Stimulated activated naive CD4-positive, alpha-beta T cell treated with Interleukin-2 at 50 U/mL for 16 hours (primary cell): ENCODE measurements at regions not wholly inside any gene's neighbourhood (a gene's known extent, or its start where the extent isn't known, plus 50 kb on each side); places are given as distances from the start of the nearest gene placed in this dataset.
A peak's percentile ranks its signal among the peaks of the same experiment; 100 is the strongest.
"Not testable (repeated sequence)": the region's sequence is repeated elsewhere in the genome, so short reads cannot be mapped to it uniquely, and the experiment has no call there.

Experiments
- DNase-seq: peaks from one replicate; lab custom pipeline; 2025; lab: John Stamatoyannopoulos, UW

DNA sequence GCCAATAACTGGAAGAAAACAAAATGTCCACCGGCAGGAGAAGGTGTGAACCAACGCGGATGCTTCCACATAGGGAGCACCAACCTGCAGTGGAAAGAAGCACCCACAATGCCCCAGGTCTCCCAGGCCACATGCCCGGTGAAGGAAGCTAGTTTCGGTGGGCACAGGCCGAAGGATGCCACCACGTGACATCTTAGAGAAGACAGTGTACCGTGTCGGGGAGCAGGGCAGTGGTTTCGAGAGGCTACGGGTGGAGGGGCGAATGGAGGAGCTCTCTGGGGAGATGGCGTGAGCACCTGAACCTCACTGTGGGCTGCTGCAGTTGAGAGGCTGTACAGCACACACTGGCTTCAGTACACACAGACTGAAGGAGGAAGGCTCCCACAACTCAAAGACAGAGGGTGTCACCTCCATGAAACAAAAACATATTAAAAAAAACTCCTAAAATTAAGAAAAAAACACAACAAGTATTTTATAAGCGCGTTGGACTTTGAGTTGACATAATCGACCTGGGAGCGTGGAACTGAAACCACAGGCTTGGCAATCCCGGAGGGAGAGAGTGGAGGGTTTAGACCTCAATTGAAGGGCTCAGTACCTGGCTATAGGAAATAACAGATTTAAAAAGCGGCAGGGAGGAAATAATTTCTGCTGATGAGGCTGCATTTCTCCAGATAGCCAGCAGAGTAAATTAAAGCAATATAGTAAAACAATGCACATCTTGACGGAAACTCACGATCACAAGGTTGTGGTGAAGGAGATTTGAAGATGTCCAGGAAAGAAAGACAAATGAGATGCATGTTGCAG lies 160.1 kb downstream of the RTP5 start:
- no peak for DNase-seq

DNA sequence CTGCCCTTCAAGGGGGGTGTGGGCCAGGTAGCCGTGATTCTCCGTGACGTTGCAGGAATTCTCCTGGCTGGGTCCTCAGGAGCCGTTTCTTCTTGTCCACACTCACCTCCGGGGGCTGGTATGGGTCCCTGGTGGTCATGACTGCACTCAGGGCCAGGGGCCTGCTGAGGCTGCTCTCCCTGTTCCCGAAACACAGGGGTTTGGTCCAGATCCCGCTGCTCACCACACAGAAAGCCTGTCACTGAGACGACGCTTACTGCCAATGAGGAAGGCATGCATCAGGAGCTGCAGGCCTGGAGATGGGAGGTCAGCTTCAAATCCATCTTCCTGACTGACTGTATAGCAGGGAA lies 160.7 kb downstream of the RTP5 start:
- DNase-seq = no peak

DNA sequence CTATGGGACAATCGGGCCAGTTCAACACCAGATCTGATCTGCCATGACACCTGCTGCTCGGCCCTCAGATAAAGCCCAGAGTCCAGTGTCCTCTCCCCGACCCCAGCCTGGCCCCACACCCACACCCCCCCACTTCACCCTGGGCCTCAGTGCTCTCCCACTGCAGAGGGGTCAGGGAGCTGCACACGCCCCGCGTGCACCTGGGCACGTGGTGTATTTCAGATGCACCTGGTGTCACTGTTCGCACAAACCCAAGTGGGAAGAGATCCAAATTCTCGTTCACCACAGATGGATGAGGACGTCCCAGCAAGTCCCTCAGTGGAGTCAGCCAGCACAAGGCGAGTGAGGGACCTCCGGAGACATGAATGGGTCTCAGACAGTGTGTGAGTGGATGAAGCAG lies 161.3 kb downstream of the RTP5 start:
- DNase-seq = no peak

DNA sequence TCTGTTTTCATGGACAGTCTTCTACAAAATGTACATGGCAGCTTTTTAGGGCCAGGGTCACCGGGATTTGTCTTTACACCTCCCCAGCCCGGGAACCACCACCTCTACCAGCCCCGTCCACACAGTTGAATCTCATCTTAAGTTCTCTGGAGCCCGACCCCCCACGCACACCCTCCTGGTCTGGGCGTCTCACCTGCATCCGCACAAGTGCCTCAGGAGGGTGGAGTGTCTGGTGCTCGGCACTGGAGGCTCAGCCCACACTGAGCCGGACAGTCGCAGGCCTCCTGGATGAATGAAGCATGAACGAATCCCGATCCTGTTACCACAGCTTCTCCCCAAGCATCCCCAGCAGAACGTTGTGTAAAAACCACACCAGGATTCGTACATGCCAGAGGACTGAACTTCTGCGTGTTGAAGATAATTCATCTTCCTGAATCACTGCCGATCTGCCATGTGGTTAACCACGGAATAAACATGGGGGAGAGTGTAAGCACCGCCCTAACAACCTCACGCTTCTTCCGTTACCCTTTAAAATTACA lies 162.0 kb downstream of the RTP5 start:
- peak; percentile 31 for DNase-seq

DNA sequence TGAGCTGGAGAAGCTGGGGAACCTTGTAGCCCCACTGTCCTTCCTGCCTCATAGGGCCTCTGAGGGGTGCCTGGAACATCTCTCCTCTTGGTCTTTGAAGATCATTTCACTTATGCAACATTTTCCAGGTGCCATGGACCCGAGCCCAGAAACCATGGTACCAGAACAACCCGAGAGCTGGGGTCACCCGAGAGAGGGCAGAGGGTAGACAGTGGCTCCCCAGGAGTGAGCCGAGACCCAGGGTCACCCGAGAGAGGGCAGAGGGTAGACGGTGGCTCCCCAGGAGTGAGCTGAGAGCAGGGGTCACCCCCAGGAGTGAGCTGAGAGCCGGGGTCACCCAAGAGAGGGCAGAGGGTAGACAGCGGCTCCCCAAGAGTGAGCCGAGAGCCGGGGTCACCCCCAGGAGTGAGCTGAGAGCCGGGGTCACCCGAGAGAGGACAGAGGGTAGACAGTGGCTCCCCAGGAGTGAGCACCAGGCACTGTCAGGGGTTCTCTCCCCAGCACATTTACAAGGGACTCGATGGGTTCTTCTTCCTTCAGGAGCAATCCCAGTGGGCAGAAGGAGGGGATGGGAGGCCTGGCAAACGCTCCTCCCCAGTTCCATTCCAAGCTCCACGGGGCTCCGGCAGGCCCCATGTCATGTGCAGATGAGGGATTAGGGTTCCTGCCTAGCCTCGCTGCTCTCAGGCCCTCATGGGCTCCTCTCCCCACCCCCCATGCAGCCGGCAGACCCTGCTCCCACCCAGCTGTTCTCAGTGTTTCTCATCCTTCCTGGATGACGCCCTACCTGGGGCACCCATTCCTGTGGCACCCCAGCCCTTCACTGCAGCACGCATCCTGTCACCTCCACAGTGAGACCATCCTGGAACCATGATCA lies 163.5 kb downstream of the RTP5 start:
- no peak for DNase-seq

DNA sequence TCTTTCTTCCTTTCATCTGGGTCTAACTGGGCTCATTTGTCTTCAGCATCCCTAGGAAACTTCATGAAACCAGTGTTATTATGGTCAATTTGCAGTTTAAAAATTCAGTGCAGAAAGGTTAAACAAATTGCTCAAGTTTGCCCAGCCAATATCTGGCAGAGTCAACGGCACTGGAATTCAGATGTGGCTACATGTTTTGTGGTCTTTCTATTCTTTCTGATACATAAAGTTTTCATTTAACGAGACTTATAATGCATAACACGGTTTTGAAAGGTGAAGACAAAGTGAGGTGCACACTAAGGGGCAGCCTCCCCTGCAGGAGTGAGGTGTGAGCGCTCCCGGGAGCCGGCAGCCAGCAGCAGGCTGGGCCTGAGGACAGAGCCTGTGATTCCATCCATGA lies 164.6 kb downstream of the RTP5 start:
- DNase-seq = no peak

DNA sequence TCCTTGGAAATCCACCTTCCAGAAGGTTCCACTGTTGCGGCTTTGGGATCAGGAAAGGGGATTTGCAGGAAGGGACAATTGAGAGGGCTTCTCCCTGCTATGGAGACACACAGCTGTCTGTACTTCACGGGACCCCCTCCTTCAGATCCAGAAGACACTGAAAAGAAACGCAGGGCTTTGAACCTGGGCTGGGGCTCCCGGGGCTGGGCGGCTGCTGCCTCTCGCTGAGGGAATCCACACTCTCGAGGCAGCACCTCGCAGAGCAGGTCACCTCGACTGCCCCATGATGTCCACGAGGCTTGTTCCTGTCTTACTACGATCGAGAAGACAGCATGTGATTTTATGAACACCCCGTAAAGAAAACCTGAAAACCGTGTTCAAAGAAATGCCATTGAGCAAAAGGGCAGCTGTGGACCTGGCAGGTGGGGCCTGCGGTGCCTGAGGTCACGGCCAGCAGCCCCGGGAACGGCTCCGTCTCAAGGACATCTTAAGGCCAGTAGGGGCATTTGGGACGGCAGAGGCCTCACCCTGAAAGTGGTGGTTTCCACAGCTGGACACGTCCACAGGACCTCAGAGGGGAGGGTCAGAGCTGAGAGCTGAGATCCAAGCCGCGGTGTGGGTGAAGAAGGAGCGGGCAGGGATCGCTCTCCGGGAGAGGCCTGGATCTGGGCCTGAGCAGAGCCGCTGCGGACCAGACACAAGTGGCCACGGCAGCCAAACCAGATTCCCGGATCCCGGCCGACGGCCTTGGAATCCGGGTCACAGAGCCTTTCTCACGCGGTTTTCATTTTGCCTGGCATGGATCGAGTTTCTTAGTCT lies 165.7 kb downstream of the RTP5 start:
- DNase-seq = no peak

DNA sequence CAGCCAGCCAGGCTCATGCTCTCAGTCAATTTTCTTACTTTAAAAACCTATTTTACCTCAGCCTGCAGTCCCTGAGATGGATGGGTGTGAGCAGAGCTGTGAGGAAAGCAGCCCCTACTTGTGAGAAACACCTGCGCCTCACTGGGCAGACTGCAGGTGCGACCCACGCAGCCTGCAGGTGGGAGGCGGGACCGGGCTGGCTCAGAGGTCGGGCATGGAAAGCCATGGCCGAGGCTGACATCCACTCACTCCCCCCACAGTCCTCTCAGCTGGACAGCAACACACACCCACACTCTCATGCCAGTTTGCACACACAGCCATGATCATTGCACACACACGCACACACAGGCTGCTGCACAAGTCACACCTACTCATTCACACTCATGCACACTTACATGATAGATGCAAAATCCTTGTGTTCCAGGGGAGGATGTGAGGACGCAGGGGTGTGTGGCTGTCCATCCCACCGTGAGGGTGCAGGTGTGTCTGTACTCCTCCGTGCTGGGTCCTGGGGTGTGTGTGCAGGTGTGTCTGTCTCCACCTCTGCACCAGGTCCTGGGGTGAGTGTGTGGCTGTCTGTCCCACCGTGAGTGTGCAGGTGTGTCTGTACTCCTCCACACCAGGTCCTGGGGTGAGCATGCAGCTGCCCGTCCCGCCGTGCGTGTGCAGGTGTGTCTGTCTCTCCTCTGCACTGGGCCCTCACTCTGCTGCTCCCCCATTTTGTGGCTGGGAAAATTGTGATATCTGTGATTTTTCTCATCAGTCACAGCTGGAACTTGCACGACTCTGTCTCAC lies 166.5 kb downstream of the RTP5 start:
- DNase-seq = no peak

DNA sequence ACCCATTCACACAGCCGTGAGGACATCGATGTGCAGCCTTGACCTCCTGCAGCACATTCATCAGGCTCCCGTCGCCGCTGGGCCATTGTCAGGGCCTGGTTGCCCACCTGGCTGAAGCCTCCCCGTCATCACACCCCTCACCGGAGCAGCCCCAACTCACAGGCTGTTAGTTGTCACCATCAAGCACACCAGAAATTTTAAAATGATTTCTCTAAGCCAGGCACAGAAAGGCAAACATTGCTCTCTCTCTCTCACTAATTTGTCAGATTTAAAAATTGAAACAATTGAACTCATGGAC lies 167.1 kb downstream of the RTP5 start:
- no peak for DNase-seq

DNA sequence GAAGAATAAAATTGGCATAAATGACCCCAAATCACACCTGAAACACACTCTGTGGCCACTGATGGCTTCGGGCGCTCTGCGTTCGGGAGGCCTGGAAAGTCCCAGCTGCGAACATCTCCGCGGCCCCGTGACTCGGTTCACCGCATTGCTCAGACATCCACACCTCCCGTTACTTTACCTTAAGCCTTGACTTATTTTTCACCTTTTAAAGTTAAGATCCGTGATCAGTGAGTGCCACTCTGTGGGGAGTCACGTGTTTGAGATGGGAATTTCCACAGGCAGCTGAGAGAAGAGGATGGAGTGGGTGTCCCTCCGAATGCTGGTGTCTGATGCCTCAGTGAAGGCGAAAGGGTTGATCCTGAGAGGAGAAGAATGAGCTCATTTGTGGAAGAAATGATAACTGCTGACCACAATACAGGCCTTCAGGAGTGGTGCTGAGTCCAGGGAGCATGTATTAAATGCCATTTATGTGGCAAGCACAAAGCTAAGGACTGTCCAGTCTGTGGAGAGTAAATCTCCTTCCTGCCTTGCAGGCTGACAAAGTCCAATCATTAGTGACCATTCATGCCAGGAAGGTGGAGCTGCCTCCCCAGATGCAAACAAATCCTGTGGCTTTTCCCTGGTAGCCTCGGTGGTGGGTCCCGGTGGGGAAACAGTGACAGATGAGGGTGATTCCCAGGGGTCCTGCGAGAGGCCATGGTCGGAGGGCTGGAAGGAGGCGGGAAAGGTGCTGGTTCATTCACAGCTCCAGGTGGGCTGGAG lies 168.8 kb downstream of the RTP5 start:
- DNase-seq = no peak

DNA sequence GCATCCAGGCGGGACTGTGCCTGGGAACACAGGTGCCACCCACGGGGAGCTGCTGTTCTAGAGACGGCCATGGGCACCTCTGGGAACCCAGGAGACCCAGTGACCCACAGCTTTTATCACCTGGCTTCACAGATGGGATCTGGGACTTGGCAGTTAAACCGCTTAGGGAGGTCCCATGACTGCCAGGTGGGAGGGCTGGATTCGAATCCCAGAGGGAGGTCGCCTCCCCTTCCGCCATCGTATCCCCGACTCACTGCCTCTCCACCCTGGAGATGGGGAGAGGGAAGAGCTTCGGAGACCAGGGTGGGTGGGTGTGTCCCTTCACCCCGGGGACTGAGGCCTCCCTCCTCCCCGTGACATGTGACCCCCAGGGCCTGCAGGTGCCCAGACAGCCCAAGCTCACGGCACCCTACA lies 169.4 kb downstream of the RTP5 start:
- DNase-seq = no peak

DNA sequence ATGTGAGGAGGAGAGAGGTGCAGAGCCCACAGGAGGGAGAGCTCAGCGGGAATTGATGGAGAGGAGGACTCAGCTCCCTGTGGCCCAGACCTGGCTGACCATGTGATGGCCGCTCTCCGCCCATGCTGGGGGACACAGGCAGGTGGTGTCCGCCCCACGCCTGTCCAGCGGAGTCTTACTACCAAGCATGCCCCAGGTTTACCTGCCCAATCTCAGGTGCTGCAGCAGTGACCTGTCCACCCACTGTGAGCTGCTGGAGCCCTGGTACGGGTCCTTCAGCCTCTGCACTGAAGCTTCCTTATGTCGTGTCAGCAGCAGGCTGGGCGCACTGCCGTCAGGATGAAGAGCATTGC lies 170.8 kb downstream of the RTP5 start:
- no peak for DNase-seq

DNA sequence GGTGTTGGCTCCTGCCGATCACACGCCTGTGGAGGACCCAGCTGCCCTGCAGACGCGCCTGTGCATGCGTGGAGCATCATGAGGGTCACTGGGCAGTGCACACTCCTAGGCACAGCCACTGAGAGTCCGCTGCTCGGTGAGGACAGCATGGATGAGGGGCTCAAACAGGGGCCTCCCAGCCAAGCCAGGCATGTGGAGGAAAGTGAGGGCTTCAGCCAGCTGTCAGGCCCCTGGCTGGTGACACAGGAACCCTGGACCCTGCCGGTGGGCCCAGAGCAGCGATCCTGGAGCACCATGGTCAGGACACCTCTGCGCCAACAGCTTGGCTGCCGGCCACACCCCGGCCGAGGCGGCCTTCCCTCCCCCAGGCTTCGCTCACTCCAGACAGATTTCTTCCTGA lies 171.2 kb downstream of the RTP5 start:
- no peak for DNase-seq

DNA sequence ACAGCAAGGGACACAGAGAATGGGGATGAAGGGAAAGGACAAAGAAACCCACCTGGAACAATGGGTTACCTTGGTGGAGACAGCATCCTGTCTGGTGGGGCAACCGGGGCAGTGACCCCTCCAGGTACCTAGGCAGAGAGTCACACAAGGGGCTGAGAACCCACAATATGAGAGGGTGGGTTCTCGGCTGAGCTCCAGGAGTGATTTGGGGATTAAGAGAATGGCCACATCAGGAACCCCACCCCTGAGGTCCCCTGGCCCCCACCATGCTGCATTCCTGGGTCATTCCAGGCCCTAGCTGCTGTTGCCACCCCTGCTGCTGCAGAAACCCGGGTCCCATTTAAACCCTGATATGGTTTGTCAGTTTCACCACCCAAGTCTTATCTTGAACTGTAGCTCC lies 172.3 kb downstream of the RTP5 start:
- DNase-seq = no peak

DNA sequence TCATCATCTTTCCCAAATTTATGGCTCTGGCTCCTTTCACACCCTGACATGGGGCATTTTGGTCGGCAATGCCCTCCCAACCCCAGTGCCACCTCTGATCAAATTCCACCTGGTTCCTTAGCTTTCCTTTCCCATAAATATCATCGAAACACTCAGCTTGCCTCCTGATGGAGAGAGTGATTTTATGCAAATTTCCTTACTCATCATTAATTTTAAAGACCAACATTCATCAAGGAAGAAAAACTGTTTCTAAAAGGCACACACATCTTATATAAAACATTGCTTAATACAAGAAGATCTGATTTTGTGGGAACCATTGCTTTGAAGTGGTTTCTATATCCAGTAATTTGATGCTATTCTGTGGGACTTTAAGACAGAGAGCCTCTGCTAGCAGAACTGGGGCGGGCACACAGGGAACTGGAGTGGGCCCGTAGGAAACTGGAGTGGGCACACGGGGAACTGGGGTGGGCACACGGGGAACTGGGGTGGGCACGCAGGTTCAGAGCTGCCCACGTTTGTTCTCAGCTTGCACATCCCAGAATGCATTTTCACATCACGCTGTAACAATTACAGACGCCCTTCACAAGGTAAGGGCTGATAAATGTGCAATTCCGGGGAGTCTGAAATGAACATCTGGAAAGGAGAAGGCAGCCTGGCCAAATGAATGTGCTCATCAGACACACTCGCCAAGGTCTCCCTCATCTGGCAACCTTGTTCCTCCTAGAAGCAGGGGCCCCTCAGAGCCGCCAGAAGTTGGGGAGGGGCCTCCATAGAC lies 174.2 kb downstream of the RTP5 start:
- no peak for DNase-seq

DNA sequence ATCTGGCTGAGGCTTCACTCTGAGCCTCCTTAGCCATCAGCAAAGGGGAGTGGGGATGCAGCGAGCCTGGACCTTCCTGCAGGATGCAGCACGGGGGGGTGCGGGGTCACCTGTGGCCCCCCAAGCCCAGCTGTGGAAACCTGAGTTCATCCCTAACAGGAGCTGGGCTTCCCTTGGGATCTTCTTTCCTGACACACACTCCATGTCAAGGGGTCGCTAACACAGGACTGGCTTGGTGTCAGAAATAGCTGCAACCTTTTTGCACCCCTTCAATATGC lies 174.7 kb downstream of the RTP5 start:
- no peak for DNase-seq

DNA sequence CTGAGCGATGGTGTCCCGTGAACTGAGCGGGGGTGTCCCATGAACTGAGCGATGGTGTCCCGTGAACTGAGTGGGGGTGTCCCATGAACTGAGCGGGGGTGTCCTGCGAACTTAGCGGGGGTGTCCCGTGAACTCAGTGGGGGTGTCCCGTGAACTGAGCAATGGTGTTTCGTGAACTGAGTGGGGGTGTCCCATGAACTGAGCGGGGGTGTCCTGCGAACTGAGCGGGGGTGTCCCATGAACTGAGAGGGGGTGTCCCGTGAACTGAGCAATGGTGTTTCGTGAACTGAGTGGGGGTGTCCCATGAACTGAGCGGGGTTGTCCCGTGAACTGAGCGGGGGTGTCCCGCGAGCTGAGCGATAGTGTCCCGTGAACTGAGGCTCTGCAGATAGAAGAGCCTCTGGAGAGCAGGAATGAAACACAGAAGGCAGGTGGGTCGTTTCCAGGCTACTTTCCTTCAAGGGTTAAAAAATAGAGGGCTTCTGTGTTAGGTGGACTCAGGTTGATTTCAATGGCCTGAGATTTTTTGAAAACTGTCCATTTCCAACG lies 176.1 kb downstream of the RTP5 start:
- DNase-seq = not testable (repeated sequence)

DNA sequence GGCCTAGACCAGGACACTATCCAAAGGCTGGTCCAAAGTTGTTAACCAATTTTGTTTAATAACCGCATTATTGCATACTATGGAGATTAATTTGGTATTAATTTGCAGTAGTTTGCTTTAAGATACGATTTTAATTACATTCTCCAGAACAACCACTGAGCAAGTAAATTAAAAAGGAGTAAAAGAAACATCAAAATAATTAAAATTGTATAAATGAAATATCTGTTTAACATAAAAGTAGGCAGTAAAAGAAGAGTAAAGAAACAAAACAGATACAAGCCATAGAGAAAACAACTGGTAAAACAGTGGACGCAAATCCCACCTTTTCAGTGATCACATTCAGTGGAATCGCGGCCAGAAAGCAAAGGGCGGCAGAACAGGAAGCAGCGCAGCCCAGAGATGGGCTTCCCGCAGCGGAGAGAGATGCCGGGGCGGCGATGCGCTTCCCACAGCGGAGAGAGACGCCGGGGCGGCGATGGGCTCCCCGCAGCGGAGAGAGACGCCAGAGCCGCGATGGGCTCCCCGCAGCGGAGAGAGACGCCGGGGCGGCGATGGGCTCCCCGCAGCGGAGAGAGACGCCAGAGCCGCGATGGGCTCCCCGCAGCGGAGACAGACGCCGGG lies 176.8 kb downstream of the RTP5 start:
- DNase-seq = no peak

DNA sequence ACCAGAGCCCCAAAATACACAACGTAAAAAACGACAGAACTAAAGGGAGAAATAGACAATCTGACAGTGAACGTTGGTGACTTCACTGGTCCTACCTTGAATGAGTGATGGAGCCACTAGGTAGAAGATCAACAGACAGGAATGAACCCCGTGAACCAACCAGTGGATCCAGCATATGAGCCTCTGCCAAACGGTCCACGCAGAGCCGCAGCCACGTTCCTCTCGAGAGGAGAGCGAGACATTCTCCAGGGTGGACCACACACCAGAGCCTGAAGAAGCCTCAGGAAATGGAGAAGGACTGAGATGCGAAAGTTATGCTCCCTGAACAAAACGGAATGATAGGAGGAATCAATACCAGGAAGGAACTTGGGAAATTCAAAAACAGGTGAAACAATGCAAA lies 178.4 kb downstream of the RTP5 start:
- DNase-seq = no peak

DNA sequence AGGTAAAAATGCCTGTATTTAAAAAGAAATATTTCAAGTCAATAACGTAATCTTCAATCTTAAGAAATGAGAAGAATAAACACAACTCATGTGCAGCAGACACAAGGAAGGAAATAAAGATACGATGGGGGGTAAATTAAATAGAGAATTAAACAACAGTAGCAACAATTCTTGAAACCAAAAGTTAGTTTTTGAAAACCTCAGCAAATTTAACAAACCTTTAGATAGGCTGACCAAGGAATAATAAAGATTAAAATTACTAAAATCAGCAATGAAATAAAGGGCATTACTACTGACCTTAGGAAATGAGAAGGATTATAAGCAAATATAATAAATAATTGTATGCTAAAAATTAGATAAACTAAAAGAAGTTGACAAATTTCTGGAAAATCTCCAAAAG lies 178.9 kb downstream of the RTP5 start:
- no peak for DNase-seq
